ENCODE measurements at regions not wholly inside any gene's neighbourhood (a gene's known extent, or its start where the extent isn't known, plus 50 kb on each side); places are given as distances from the start of the nearest gene placed in this dataset.

DNA sequence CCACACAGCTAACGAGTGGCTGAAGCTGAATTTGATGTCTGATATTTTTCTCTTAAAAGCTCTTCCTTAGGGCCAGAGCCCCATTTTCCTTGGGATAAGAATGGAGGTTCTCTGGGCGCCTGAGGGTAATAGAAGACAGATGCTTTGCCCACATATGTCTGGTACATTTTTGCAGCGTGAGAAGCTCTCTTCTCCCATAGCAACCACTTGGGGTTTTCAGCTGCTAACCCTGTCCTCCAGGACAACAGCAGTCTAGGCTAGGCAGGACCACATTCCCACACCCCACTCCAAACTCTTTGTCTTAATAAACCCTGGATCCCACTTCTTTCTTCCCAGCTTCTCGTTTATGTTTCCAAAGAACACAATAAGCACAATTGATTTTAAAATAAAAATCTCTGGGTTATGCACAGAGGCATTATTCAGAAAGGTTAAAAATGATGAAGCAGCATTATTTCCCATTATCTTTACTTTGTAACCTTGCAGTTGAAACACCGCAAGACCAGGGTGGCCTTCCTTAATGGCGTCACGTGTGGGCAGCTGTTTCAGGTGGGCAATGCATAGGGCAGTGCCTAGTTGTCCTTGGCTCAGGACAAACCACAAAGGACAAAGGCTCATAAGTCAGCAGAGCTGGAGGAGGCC, 56.5 kb upstream of the NTRK3 start (continued):
- TF ChIP-seq BACH1 (IDR thresholded peaks at IDR 0.05; ENCODE audit: low read length) (no peak), CTCF (IDR thresholded peaks at IDR 0.05; ENCODE audit: control extremely low read depth in 1 of 3, insufficient read depth in 1 of 3, low read depth in 1 of 3, low read length in 3 of 3) (no peak), EP300 (IDR thresholded peaks at IDR 0.05; ENCODE audit: borderline replicate concordance in 1 of 2, low read depth in 2 of 2, low read length in 2 of 2) (no peak), SIRT6 (IDR thresholded peaks at IDR 0.05; ENCODE audit: low read length) (no peak), SUZ12 (IDR thresholded peaks at IDR 0.05; ENCODE audit: low read length) (no peak), CREB1 (IDR thresholded peaks at IDR 0.05) (no peak)
